Endothelial cell (in vitro differentiated cells): ENCODE measurements at regions not wholly inside any gene's neighbourhood (a gene's known extent, or its start where the extent isn't known, plus 50 kb on each side); places are given as distances from the start of the nearest gene placed in this dataset.

Experiments
- DNase-seq: peaks from one replicate; pipeline ENCODE4 v3.0.0; 2021; ENCODE audit warnings: low spot score
- H3K27ac Mint-ChIP-seq: one replicate; pipeline ENCODE4 v1.8.0; 2021; ENCODE audit warnings: mixed read lengths, inconsistent platforms; ENCODE audit not compliant: unreplicated experiment
- H3K27me3 Mint-ChIP-seq: one replicate; pipeline ENCODE4 v1.8.0; 2021; ENCODE audit warnings: mild to moderate bottlenecking, moderate library complexity, mixed read lengths, inconsistent platforms; ENCODE audit not compliant: unreplicated experiment
- H3K36me3 Mint-ChIP-seq: one replicate; pipeline ENCODE4 v1.8.0; 2021; ENCODE audit warnings: mild to moderate bottlenecking, low read depth, mixed read lengths, inconsistent platforms; ENCODE audit not compliant: unreplicated experiment
- H3K4me1 Mint-ChIP-seq: one replicate; pipeline ENCODE4 v1.8.0; 2021; ENCODE audit warnings: mild to moderate bottlenecking, mixed read lengths, inconsistent platforms; ENCODE audit not compliant: unreplicated experiment
- H3K4me3 Mint-ChIP-seq: one replicate; pipeline ENCODE4 v1.8.0; 2021; ENCODE audit warnings: mild to moderate bottlenecking, mixed read lengths, inconsistent platforms; ENCODE audit not compliant: unreplicated experiment
- H3K9me3 Mint-ChIP-seq: one replicate; pipeline ENCODE4 v1.8.0; 2021; ENCODE audit warnings: mixed read lengths, inconsistent platforms; ENCODE audit not compliant: unreplicated experiment
- CTCF ChIP-seq: fragments of 200-600 bp; sonication (generic); IDR thresholded peaks from one replicate; pipeline ENCODE4 v1.5.0; 2021; ENCODE audit warnings: antibody characterized with exemption; ENCODE audit not compliant: unreplicated experiment

- Mint-ChIP-seq H3K4me3 (no peak overlapping the region), H3K36me3 (no peaks in the 10 kb centered on the region), H3K27me3 (peaks cover 2% of the 10 kb centered on the region), H3K27ac (no peak overlapping the region), H3K4me1 (no peaks in the 10 kb centered on the region), H3K9me3 (no peaks in the 10 kb centered on the region)
- no peak for TF ChIP-seq CTCF
- DNase-seq: no peak
Measured at GRCh38 chr15:38868326-38869114, 303.9 kb upstream of the RASGRP1 start.

GRCh38 chr15:38871638-38872037 is 307.0 kb upstream of the RASGRP1 start:
- no peak overlapping the region for H3K4me3 Mint-ChIP-seq
- peaks cover 2% of the 10 kb centered on the region for H3K27me3 Mint-ChIP-seq
- no peak for TF ChIP-seq CTCF
- H3K27ac Mint-ChIP-seq: no peak overlapping the region
- H3K36me3 Mint-ChIP-seq: no peaks in the 10 kb centered on the region
- no peak for DNase-seq
- H3K4me1 Mint-ChIP-seq: peaks cover 3% of the 10 kb centered on the region
- no peaks in the 10 kb centered on the region for H3K9me3 Mint-ChIP-seq

DNA sequence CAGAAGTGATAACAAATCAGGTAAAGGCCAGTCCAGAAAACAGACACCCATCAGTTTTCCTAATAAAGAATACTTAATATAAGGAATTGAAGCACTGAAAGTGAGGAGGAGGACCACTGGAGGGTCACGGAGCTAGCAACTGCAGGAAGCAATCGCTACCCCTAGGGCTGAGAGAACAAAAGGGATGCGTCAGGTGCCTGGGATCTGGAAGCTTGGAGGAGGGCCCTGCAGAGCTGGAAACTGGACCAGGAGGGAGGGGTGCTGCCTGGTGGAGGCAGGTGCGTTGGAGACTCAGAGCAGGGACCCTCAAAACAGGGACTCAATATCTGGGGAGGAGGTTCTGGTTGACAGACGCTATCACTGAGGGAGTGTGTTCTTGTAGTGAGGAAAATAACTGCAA is 308.1 kb upstream of the RASGRP1 start:
- Mint-ChIP-seq H3K36me3 (no peaks in the 10 kb centered on the region), H3K9me3 (no peaks in the 10 kb centered on the region), H3K27ac (no peak overlapping the region), H3K4me1 (peaks cover 3% of the 10 kb centered on the region), H3K4me3 (no peak overlapping the region), H3K27me3 (peaks cover 2% of the 10 kb centered on the region)
- no peak for DNase-seq
- no peak for TF ChIP-seq CTCF

- H3K27me3 Mint-ChIP-seq: peaks cover 2% of the 10 kb centered on the region
- H3K9me3 Mint-ChIP-seq: no peaks in the 10 kb centered on the region
- no peak for TF ChIP-seq CTCF
- H3K4me1 Mint-ChIP-seq: peaks cover 3% of the 10 kb centered on the region
- no peak overlapping the region for H3K4me3 Mint-ChIP-seq
- no peak for DNase-seq
- H3K36me3 Mint-ChIP-seq: no peaks in the 10 kb centered on the region
- no peak overlapping the region for H3K27ac Mint-ChIP-seq
Measured at GRCh38 chr15:38873158-38873557, 308.5 kb upstream of the RASGRP1 start.

- Mint-ChIP-seq H3K27ac (no peak overlapping the region), H3K9me3 (no peaks in the 10 kb centered on the region), H3K4me1 (peaks cover 3% of the 10 kb centered on the region), H3K27me3 (peaks cover 2% of the 10 kb centered on the region), H3K4me3 (no peak overlapping the region), H3K36me3 (no peaks in the 10 kb centered on the region)
- no peak for TF ChIP-seq CTCF
- DNase-seq: no peak
Measured at GRCh38 chr15:38874464-38874863, 309.9 kb upstream of the RASGRP1 start.
